HS-5 (cell line): ENCODE measurements at regions not wholly inside any gene's neighbourhood (a gene's known extent, or its start where the extent isn't known, plus 50 kb on each side); places are given as distances from the start of the nearest gene placed in this dataset.
"Not testable (repeated sequence)": the region's sequence is repeated elsewhere in the genome, so short reads cannot be mapped to it uniquely, and the experiment has no call there.

Experiments used
- DNase-seq: peaks from one replicate; pipeline ENCODE4 v3.0.0-alpha.2; 2012; ENCODE audit warnings: low read depth

DNA sequence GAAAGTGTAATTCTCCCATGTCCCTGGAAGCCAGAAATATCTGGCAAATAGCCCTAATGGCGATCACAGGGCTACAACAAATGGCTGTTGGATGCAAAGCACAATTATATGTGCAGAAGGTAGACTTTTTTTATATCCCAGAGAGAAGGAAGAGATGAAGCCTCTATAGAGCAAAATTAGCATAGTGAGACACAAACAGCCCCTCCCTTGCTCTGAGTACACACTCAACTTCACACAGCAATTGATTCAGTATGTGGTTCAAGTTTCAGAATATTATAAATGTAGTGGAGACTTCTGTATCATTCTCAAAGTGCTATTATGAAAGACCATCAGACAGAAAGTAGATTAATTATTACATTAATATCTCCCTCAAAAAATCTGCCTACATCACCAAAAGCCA is 246.5 kb upstream of the TBX18 start:
- no peak for DNase-seq

DNA sequence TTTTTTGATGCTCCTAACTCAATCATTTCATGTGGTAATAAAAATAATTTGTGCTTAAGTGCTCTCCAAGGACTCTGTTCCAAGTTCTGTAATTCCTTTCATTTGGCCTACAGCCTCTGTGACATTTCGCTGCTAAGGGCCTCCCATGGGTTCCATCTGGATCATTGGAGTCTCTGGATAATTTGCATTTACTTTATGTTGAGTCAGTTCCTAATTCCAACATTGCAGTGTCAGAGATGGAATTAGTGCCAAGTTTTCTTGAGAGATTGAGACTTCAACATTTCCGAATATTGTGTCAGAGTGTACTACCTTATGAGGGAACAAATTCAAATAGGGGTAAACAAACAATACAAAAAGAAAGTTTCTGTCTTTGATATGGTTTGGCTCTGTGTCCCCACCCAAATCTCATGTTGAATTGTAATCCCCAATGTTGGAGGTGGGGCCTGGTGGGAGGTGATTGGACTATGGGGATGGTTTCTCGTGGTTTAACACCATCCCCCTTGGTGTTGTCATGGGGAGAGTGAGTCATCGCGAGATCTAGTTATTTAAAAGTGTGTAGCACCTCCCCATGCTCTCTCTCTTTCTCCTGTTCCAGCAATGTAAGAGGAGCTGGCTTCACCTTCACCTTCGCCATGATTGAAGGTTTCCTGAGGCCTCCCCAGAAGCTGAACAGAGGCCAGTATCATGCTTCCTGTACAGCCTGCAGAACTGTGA is 244.1 kb upstream of the TBX18 start:
- DNase-seq = peak; percentile 76

DNA sequence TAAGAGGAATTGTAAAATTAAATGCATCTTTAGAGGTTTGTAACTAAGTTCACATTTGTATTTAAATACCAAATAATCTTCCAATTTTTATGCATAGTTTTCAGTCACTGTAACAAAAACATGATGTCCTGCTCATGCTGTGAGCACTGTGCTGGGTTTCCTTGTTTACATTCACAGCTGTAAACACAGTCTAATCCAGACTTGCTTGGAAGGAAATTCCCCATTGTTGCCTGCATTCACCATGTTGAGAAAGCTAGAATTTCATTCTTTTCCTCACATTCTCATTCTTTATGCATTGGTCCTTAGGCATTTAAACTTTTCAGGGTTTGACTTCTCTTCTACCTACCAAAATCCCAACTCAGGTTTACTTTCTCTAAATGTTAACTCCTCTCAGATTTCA is 242.0 kb upstream of the TBX18 start:
- no peak for DNase-seq

DNA sequence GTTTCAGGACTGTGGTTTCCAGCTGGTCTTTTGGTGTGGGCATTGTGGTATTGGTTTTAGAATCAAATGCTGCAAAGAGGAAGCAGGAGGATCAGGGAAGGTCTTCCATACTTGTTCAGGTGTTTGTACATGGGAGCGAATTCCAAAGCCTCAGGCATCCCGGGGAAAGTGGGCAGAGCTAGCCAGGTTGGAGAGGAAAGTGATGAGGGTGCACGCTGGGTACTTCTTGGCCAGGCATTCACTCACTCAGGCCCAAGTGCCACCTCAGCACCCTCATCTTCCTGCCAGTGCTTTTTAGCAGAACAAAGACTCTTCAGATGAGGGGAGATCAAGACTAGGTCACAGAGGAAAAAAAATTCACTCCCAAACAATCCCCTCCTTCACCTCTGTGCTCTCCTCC is 241.1 kb upstream of the TBX18 start:
- DNase-seq = no peak

DNA sequence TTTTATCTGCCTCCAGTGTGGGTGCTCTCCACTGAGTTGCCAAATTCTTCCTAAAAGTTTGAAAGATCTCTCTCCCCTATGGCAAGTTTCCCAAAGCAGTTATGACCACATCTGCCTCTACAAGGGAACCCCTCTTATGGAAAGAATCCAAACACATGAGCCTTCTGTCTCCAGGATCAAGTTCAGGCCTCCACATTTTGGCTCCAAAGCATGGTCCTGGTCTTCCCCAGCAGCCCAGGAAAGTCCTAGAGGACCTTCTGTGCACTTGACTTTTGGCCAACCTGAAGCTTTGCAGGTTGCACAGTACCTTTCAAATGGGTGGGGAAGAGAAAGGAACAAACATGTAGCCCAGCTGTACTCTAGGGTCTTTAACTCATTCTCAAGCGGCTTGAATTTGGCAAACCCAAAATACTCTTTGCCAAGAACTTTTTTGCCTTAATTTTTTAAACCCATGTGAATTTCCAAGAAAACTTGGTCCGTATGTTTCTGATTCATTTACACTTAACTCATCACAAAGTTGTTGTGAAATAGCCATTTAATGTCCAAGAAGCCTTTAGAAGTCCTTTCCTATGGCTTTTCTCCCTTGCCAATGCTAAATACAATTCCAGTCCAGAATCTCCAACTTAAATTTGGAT is 240.1 kb upstream of the TBX18 start:
- no peak for DNase-seq

DNA sequence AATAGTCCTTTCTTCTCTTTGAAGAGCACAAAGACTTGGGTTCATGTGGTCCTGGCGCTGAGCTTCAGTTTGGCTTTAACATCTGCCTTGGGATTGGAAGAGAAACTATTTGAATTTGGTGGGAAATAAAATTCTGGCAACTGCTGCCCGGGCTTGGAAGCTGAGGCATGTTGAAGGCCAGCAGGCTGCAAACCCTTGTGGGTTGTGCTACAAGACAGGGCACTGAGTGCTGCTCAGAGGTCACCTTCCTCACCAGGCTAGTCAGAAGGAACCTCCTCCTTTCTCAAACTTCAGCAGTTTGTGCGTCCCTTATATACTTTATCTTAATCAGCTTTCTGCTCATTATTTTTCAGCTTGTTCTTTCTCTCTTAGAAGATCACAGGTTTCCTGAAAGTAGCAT is 238.4 kb upstream of the TBX18 start:
- no peak for DNase-seq

DNA sequence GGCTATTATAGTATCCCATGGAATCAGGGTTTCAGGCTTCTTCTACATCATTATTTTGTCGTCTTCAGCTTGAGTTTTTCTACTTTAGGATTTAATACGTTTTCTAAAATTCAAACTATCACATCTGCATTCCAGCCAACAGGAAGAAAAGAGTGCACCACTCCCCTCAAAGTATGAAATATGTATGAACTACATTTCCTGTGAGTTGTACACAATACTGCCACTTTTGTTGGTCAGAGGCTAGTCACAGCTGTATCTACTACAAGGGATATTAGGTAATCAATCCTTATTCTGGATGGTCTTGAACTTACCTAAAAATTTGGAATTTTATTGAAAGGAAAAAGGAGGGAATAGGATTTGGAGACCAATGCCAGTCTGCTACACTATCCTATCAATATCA is 235.6 kb upstream of the TBX18 start:
- DNase-seq = no peak

DNA sequence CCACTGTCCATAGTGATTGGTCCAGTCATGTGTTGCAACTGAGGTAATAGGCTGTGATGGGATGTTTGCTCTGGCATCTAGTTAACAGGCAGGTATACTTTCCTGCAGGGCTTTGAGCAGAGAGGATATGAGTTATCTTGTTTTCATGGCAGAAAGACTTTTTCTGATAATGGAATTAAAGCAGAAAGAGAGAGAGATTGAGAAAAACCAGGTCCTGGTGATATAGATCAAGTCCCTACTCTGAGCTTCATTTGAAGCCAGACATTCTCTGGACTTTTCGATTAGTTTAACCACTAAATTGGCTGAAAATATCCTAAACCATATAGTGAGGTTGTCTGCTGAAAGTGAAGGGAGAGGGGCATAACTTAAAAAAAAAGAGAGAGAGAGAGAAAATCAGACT is 233.8 kb upstream of the TBX18 start:
- no peak for DNase-seq

DNA sequence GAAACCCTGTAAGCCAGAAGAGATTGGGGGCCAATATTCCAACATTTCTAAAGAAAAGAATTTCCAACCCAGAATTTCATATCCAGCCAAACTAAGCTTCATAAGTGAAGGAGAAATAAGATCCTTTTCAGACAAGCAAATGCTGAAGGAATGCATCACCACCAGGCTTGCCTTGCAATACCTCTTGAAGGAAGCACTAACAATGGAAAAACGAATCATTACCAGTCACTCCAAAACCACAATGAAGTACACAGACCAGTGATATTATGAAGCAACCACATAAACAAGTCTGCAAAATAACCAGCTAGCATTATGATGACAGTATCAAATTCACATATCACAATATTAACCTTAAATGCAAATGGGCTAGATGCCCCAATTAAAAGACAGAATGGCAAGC is 224.4 kb upstream of the TBX18 start:
- not testable (repeated sequence) for DNase-seq

DNA sequence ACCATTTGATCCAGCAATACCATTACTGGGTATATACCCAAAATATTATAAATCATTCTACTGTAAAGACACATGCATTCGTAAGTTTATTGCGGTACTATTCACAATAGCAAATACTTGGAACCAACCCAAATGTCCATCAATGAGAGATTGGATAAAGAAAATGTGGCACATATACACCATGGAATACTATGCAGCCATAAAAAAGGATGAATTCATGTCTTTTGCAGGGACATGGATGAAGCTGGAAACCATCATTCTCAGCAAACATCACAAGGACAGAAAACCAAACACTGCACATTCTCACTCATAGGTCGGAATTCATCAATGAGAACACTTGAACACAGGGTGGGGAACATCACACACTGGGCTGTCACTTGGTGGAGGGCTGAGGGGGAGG is 221.1 kb upstream of the TBX18 start:
- DNase-seq = not testable (repeated sequence)

DNA sequence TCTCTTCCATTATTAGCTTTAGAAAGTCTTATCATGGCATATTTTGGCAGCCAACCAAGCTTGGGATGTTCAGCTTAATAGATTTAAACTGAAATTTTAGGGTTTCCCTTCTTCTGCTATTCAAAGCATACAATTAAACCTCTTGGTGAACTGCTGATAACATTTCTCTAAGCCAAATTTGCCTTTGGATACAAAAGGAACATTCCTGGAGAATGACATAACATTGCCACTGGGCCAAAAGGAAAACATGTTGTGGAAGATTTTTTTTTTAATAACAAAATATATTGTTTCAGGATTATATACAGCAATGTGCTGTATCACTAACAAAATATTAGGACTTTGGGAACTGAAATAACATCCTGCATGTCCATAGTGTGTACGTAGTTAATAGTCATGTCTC is 215.1 kb upstream of the TBX18 start:
- DNase-seq = peak; percentile 3

DNA sequence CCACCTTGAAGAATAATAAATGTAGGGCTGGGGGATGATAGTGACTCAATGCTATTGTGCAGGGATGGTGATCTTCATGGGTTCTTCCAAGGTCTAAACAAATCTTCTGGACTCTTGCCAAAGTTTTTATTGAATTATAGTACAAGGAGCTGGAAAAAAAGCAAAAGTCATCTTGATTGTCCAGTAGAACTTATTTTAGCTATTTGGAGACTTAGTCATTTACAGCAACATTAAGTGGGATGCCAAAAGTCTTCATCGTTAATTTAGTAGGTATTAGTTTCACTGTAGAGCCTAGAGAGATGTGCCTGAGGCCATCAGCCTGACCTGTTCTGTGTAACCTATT is 212.9 kb upstream of the TBX18 start:
- no peak for DNase-seq

DNA sequence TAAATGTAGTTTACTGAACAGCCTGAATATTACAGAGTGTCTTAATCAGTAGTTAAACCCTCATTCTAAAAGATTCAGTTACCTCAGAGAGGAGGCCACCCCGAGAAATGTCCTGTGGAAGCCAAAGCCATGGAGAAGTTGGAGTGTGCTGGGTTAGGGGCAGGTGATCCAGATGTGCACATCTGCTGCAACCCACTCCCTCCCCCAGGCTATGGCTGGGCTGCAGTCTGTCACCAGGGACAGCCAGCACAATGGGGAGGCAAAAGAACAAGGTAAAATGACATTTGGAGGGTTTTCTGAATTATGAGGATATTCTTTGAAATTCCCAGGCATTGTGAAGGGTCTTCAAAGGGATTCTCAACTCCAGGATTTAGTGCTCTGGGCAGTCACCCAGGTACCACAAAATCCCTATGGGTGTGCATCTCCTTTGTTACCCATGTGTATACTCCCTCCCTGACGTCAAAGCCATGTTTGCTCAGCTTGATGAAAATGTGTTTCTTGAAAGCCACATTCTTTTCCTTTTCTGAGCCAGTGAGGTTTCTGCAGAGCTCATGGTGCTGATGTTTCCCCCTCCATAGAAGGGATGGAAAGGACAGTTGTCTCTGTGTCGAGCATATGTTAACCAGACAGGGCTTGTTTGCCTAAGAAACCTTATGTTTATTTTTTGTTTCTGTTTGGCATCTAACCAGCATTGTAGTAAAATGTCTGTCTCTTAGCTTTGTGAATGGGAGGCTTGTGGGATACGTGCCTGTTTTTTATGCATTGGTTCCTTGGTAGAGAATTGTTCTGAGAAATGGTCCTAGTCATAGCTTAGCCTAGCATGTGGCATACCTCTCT is 212.3 kb upstream of the TBX18 start:
- DNase-seq = no peak

DNA sequence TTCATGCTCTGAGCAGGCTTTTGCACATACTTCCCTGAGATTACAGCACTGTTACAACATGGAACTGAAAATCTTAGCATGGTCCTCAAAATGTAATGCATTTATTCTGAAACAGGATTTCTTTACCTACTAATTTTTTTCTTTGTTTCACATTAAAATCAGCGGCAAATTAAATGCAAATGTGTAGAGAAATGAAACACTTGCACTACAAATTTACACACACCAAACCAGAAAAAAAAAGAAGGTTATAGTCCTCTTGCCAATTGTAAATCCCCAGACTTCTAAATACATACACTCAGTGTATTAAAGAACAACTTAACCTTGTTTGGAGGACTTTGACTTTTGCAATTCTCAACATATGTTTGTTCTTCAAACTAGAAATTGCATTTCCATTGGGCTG is 210.9 kb upstream of the TBX18 start:
- no peak for DNase-seq

DNA sequence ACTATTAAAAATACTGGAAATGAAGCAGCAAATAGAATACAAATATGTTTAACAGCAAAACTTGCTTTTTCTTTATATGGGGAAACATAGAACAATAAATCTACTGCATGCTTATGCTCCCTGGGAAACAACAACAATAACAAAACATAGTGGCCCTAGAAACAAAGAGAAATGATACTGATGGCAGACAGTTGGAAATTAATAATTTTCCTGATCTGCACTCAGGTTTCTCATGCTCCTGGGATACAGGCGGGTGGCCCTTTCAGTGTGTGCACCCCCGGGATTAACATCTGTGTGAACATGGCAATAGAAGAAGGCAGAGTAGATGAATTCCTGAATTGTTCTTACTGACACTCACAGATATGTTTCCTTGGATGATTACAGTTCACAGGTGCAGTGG is 209.2 kb upstream of the TBX18 start:
- no peak for DNase-seq

DNA sequence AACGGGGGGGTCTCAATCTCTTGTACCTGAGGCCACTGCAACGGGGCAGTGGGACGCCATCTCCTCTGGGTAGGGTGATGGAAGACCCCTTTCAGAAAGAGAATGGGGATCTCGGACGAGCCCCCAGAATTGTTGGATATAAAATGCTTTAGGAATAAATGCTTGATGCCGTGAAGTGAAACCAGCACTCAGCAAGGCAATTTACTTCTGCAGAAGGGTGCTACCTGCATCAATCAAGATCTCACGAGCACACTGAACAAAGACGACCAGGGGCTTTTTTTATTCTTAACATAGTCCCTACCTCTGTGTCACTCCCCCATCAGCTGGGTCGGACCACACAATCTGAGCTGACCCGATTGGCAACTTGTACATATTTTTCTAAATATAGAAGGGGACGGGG is 203.6 kb upstream of the TBX18 start:
- DNase-seq = no peak

DNA sequence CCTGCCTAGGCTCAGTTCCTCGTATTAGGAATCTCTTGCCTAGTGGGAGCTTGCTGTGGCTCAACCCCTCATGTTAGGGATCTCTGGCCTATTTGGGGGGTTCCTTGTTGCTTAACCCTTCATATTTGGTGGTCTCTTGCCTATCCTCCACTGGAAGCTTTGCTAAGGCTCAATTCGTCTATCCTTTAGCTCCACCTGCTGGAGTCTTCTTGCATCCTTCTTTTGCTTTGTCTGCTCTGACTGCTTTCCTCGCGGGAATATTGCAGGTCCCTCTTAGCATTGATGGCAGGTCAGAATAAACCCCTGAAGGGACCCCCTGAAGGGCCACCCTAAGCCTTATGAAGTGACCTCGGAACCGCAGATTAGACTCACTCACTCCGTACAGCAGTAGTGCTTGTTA is 203.0 kb upstream of the TBX18 start:
- peak; percentile 24 for DNase-seq

DNA sequence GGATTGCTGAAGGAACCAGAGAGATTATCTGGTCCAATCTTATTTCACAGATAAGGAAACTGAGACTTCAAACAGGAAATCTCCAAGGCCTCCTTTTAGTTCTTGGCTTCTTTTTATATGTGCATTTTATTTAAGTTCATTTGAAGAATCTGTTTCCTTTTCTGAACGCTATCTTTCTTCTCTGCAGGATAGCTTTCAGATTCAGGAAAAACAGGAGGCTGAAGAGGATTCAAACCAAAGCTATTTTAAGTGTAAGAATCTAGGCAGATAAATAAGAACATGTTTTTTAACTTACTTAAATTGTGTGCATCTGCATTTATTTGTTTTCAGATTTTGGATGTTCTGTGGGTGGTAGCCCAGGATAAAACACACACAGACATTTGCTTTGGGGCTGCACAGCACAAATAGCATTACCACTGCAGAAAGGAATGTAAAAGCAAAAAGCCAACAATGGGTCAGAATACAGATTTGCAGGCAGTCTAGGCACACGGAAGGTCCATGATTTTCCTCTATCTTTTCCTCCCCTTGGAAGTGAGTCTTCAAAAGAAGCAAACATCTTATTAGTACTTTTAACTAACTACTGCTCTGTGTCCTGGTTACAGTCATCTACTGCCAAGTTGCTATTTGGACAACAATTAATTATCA is 188.8 kb upstream of the TBX18 start:
- DNase-seq = no peak

DNA sequence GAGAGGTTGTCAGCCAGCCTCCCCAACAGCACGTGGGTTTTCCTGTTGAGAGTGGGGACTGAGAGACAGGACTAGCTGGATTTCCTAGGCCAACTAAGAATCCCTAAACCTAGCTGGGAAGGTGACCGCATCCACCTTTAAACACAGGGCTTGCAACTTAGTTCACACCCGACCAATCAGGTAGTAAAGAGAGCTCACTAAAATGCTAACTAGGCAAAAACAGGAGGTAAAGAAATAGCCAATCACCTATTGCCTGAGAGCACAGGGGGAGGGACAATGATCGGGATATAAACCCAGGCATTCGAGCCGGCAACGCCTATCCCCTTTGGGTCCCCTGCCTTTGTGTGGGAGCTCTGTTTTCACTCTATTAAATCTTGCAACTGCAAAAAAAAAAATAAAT is 180.5 kb upstream of the TBX18 start:
- DNase-seq = not testable (repeated sequence)

DNA sequence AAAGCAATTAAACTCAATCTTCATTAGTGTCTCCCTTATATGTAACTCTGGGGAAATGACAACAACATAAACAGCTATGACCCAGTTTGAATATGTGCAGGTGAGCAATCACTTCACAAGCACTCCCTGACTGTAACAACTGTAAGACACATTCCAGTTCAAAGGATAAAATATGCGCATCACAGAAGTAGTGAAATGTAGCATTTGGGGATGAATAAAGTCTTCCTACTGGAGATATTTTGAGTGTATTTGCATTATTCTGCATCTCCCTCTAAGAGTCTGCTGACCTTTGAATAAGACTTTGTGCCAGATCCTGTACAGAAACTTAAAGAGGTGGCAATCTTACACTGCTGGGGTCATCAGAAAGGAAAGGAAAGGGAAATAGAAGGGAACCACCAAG is 179.5 kb upstream of the TBX18 start:
- DNase-seq = no peak

DNA sequence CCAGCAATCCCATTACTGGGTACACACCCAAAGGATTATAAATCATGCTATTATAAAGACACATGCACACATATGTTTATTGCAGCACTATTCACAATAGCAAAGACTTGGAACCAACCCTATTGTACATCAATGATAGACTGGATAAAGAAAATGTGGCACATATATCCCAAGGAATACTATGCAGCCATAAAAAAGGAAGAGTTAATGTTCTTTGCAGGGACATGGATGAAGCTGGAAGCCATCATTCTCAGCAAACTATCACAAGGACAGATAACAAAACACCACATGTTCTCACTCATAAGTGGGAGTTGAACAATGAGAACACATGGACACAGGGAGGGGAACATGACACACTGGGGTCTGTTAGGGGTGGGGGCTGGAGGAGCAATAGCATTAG is 177.2 kb upstream of the TBX18 start:
- DNase-seq = not testable (repeated sequence)

DNA sequence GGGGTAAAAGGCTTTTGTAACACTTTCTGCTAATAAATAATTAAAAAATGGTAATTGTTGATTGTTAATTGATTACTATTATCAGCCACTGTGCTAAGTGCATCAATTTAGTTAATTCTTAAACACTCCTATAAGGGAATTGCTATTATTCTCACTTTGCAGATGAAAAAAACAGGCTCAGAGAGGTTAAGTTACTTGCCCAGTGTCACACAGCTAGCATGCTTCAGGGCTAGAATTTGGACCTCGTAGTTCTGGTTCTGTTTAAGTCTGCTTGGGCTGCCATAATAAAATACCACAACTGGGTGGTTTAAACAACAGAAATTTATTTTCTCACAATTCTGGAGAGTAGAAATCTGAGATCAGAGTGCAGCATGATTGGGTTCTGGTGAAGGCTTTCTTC is 164.8 kb upstream of the TBX18 start:
- DNase-seq = no peak

DNA sequence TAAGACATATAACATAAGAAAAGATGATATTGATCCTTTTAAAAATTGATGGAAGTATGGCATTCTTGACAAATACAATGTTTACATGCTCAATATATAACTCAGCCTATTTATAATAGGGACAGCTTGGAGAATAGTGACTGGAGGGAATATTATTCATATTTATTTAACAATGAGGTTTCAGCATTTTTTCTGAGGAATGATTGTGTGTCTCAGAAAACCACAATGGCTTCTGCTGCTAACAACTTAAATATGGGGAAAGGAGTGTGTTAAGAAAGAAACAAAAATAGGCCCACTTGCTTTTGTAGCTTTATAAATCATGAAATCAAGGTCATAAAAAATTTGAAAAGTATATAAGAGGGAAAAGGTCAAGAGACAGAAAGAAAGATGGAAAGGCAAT is 163.2 kb upstream of the TBX18 start:
- no peak for DNase-seq
